Suprapubic skin (tissue), 4 donors: ENCODE measurements at regions not wholly inside any gene's neighbourhood (a gene's known extent, or its start where the extent isn't known, plus 50 kb on each side); places are given as distances from the start of the nearest gene placed in this dataset.

Experiments used
- DNase-seq, 2 donors: peaks; one replicate each; pipeline ENCODE4 v3.0.0-alpha.2; 2019; ENCODE audit warnings: low spot score in 2 of 2
- H3K27ac ChIP-seq: fragments of 200-600 bp; sonication (generic); one replicate; pipeline ENCODE4 v1.5.1; 2019
- H3K27me3 ChIP-seq: fragments of 200-600 bp; sonication (generic); one replicate; pipeline ENCODE4 v1.5.1; 2019
- H3K36me3 ChIP-seq: fragments of 200-600 bp; sonication (generic); one replicate; pipeline ENCODE4 v1.5.1; 2019
- H3K4me1 ChIP-seq: fragments of 200-600 bp; sonication (generic); one replicate; pipeline ENCODE4 v1.5.1; 2019
- H3K4me3 ChIP-seq: fragments of 200-600 bp; sonication (generic); one replicate; pipeline ENCODE4 v1.5.1; 2019; ENCODE audit warnings: mild to moderate bottlenecking
- H3K9me3 ChIP-seq: fragments of 200-600 bp; sonication (generic); one replicate; pipeline ENCODE4 v1.5.1; 2019
- CTCF ChIP-seq, 2 donors: fragments of 200-600 bp in 1 of 2; fragments of 450-650 bp in 1 of 2; sonication (generic) in 1 of 2; IDR thresholded peaks; one replicate each; pipeline ENCODE4 v1.5.1; 2016 to 2019; ENCODE audit warnings: antibody characterized with exemption in 2 of 2, mild to moderate bottlenecking in 1 of 2, moderate library complexity in 1 of 2
- EP300 ChIP-seq: sonication (generic); formaldehyde crosslinking; IDR thresholded peaks from one replicate; pipeline ENCODE4 v1.6.1; 2017; ENCODE audit warnings: antibody characterized with exemption
- POLR2A ChIP-seq, 2 donors: fragments of 450-650 bp; IDR thresholded peaks; one replicate each; pipeline ENCODE4 v1.6.1; 2017; ENCODE audit warnings: antibody characterized with exemption in 2 of 2, mild to moderate bottlenecking in 2 of 2, moderate library complexity in 2 of 2
- POLR2AphosphoS5 ChIP-seq, 3 donors: sonication (generic); formaldehyde crosslinking; IDR thresholded peaks; one replicate each; pipeline ENCODE4 v1.6.1; 2017; ENCODE audit warnings: antibody characterized with exemption in 3 of 3
- WGBS: methylation state at CpG from one replicate; pipeline ENCODE4 v1.1.5; 2018; 5-methylcytosine and 5-hydroxymethylcytosine counted together

DNA sequence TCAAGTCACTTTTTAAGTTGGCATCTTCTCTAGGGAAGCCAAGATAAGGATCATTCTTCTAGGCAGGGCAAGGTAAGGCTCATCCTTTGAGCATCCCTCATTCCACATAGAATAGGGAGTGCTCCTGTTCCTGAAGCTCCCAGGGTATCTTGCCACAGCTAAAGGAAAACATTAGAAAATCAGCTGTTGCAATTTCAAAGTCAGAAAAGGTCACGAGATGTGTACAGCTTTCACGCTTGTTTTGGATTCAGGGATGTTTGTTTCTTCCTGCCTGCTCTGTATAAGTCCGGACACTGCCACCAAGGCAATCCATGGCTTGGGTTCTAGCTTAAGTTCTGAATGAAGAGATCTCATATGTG lies 153.2 kb downstream of the SH3BGRL2 start:
- 58% methylated on average over 3 of the region's 3 CpGs for WGBS
- TF ChIP-seq EP300 = no peak
- TF ChIP-seq POLR2AphosphoS5 (IDR thresholded peaks at IDR 0.05) = no peak
- TF ChIP-seq POLR2A (IDR thresholded peaks at IDR 0.05) = no peak

DNA sequence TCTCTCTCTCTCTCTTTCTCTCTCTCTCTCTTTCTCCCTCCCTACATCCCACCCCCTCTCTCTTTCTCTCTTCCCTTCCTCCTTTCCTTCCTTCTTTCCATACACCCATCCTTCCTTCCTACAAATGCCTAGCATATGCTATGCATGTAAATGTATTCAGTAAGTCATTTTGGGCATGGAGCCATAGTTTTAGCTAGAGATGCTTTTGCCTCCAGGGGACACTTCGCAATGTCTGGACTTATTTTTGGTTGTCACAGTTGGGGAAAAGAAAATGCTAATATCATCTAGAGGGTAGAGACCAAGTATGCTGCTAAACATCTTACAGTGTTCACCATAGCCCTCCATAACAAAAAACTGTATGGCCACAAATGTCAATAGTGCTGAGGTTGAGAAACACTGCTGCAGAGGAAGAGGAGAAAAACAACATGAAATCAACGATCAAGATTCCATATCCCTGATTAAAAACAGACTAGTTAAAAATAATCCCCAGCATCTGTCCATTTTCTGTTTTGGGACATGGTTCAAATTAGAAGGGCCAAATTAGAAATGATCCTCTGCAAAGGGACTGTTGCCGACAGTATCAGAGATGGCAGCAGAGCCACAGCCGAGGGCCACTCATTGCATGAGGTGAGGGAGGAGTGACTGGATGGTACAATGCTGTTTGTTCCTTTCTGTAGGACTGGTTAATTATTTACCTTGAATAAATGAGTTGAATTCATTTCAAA lies 152.7 kb downstream of the SH3BGRL2 start:
- Histone ChIP-seq H3K4me3 (no peak overlapping the region), H3K27me3 (no peaks in the 10 kb centered on the region), H3K4me1 (no peaks in the 10 kb centered on the region), H3K36me3 (no peaks in the 10 kb centered on the region), H3K27ac (no peak overlapping the region), H3K9me3 (no peaks in the 10 kb centered on the region)
- 45% methylated on average over 4 of the region's 4 CpGs for WGBS
- no peak for TF ChIP-seq CTCF (IDR thresholded peaks at IDR 0.05)
- no peak for TF ChIP-seq POLR2A (IDR thresholded peaks at IDR 0.05)
- TF ChIP-seq EP300 = no peak
- no peak for TF ChIP-seq POLR2AphosphoS5 (IDR thresholded peaks at IDR 0.05)
- no peak for DNase-seq

More for the DNA sequence above, 153.2 kb downstream of the SH3BGRL2 start:
- H3K36me3 ChIP-seq = no peaks in the 10 kb centered on the region
- no peak overlapping the region for H3K4me3 ChIP-seq
- H3K27me3 ChIP-seq = no peaks in the 10 kb centered on the region
- H3K27ac ChIP-seq = no peak overlapping the region
- no peaks in the 10 kb centered on the region for H3K9me3 ChIP-seq
- DNase-seq = no peak
- H3K4me1 ChIP-seq = no peaks in the 10 kb centered on the region

GRCh38 chr6:79782792-79783580 lies 151.9 kb downstream of the SH3BGRL2 start:
- Histone ChIP-seq H3K4me3 (no peak overlapping the region), H3K27ac (no peak overlapping the region), H3K4me1 (peaks cover 4% of the 10 kb centered on the region), H3K27me3 (no peaks in the 10 kb centered on the region), H3K9me3 (no peaks in the 10 kb centered on the region), H3K36me3 (no peaks in the 10 kb centered on the region)
- no peak for DNase-seq
- TF ChIP-seq CTCF (IDR thresholded peaks at IDR 0.05) = no peak
- TF ChIP-seq POLR2A (IDR thresholded peaks at IDR 0.05) = no peak
- no peak for TF ChIP-seq POLR2AphosphoS5 (IDR thresholded peaks at IDR 0.05)
- TF ChIP-seq EP300 = no peak
- 79% methylated on average over 5 of the region's 5 CpGs for WGBS

DNA sequence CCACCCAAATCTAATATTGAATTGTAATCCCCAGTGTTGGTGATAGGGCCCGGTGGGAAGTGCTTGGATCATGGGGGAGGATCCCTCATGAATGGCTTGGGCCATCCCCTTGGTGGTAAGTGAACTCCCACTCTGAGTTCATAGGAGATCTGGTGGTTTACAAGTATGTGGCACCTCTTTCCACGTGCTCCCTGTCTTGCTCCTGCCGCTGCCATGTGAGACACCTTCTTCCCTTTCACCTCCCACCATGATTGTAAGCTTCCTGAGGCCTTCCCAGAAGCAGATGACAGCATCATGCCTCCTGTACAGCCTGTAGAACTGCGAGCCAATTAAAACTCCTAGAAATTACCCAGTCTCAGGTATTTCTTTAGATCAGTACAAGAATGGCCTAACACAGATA lies 150.8 kb downstream of the SH3BGRL2 start:
- no peak for TF ChIP-seq POLR2A (IDR thresholded peaks at IDR 0.05)
- no peak for TF ChIP-seq POLR2AphosphoS5 (IDR thresholded peaks at IDR 0.05)
- no peak for TF ChIP-seq CTCF (IDR thresholded peaks at IDR 0.05)
- TF ChIP-seq EP300 = no peak
- Histone ChIP-seq H3K4me3 (no peak overlapping the region), H3K4me1 (peaks cover 8% of the 10 kb centered on the region), H3K27ac (no peak overlapping the region), H3K36me3 (no peaks in the 10 kb centered on the region), H3K9me3 (no peaks in the 10 kb centered on the region), H3K27me3 (no peaks in the 10 kb centered on the region)
- no peak for DNase-seq
- 93% methylated on average over 4 of the region's 4 CpGs for WGBS

GRCh38 chr6:79780881-79781280 lies 149.8 kb downstream of the SH3BGRL2 start:
- Histone ChIP-seq H3K4me3 (no peak overlapping the region), H3K27ac (no peak overlapping the region), H3K9me3 (no peaks in the 10 kb centered on the region), H3K36me3 (no peaks in the 10 kb centered on the region), H3K4me1 (peaks cover 8% of the 10 kb centered on the region), H3K27me3 (no peaks in the 10 kb centered on the region)
- no peak for DNase-seq
- WGBS = 75% methylated on average over 1 of the region's 1 CpG
- TF ChIP-seq POLR2AphosphoS5 (IDR thresholded peaks at IDR 0.05) = no peak
- TF ChIP-seq EP300 = no peak
- TF ChIP-seq POLR2A (IDR thresholded peaks at IDR 0.05) = no peak
- no peak for TF ChIP-seq CTCF (IDR thresholded peaks at IDR 0.05)
